Activated CD8-positive, alpha-beta T cell treated with anti-CD3 and anti-CD28 coated beads for 36 hours (primary cell): ENCODE measurements at regions not wholly inside any gene's neighbourhood (a gene's known extent, or its start where the extent isn't known, plus 50 kb on each side); places are given as distances from the start of the nearest gene placed in this dataset.

ENCODE experiments used
- ATAC-seq: fragments of 200-7000 bp; cut with Tn5 transposase; one replicate; pipeline ENCODE4 v1.10.0; 2021; ENCODE audit warnings: mild to moderate bottlenecking, moderate library complexity
- CTCF ChIA-PET: fragments of 350-600 bp; sonication (Branson Sonifier 250); formaldehyde crosslinking; loops from one replicate; lab custom pipeline; 2021; ENCODE audit warnings: antibody characterized with exemption; lab: Charles Lee
- POLR2A ChIA-PET: fragments of 350-600 bp; sonication (Branson Sonifier 250); formaldehyde crosslinking; loops from one replicate; lab custom pipeline; 2021; ENCODE audit warnings: antibody characterized with exemption; lab: Charles Lee
- DNase-seq: peaks from one replicate; pipeline ENCODE4 v3.0.0-alpha.2; 2020
- H3K27ac Mint-ChIP-seq: one replicate; pipeline ENCODE4 v1.8.0; 2021; ENCODE audit warnings: mild to moderate bottlenecking, mixed read lengths
- H3K27me3 Mint-ChIP-seq: one replicate; pipeline ENCODE4 v1.8.0; 2021; ENCODE audit warnings: mixed read lengths
- H3K36me3 Mint-ChIP-seq: one replicate; pipeline ENCODE4 v1.8.0; 2021; ENCODE audit warnings: low read depth, mixed read lengths
- H3K4me1 Mint-ChIP-seq: one replicate; pipeline ENCODE4 v1.8.0; 2021; ENCODE audit warnings: low read depth, mixed read lengths
- H3K4me3 Mint-ChIP-seq: one replicate; pipeline ENCODE4 v1.8.0; 2021; ENCODE audit warnings: mild to moderate bottlenecking, moderate library complexity, mixed read lengths
- H3K9me3 Mint-ChIP-seq: one replicate; pipeline ENCODE4 v1.8.0; 2021; ENCODE audit warnings: mixed read lengths
- intact Hi-C: fragments of 100-400 bp; cut with micrococcal nuclease; formaldehyde crosslinking; loops from one replicate; pipeline ENCODE4 v1.10.0; 2022
- TF ChIP-seq, protein P1 (sequence below): fragments of 200-600 bp; IDR thresholded peaks from one replicate; pipeline ENCODE4 v1.8.0; 2022; ENCODE audit warnings: antibody characterized with exemption, mild to moderate bottlenecking

GRCh38 chr1:221435504-221435904 is 306.4 kb downstream of the DUSP10 start:
- ATAC-seq = peak; percentile 32
- ChIA-PET POLR2A (interaction anchor here (0.9 to 1.7 kb wide), 2 partner anchors 20 to 171 kb away, joined by 3 to 8 read pairs; no protein-coding TSS in a partner anchor), CTCF (interaction anchor here (0.6 to 3.5 kb wide), 31 partner anchors 8 to 625 kb away, joined by 3 to 47 read pairs (median 4); no protein-coding TSS in a partner anchor)
- Mint-ChIP-seq H3K36me3 (no peaks in the 10 kb centered on the region), H3K4me3 (no peak overlapping the region), H3K27ac (no peak overlapping the region), H3K27me3 (peaks cover 6% of the 10 kb centered on the region), H3K9me3 (no peaks in the 10 kb centered on the region), H3K4me1 (peaks cover 36% of the 10 kb centered on the region)
- intact Hi-C loops = loop anchor here (5.0 to 10.0 kb wide), 2 partner anchors 171 to 553 kb away; no protein-coding TSS in a partner anchor
- TF ChIP-seq, protein P1, sequence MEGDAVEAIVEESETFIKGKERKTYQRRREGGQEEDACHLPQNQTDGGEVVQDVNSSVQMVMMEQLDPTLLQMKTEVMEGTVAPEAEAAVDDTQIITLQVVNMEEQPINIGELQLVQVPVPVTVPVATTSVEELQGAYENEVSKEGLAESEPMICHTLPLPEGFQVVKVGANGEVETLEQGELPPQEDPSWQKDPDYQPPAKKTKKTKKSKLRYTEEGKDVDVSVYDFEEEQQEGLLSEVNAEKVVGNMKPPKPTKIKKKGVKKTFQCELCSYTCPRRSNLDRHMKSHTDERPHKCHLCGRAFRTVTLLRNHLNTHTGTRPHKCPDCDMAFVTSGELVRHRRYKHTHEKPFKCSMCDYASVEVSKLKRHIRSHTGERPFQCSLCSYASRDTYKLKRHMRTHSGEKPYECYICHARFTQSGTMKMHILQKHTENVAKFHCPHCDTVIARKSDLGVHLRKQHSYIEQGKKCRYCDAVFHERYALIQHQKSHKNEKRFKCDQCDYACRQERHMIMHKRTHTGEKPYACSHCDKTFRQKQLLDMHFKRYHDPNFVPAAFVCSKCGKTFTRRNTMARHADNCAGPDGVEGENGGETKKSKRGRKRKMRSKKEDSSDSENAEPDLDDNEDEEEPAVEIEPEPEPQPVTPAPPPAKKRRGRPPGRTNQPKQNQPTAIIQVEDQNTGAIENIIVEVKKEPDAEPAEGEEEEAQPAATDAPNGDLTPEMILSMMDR = peak; percentile 92
- DNase-seq = no peak

GRCh38 chr1:221437171-221437570 is 304.7 kb downstream of the DUSP10 start:
- intact Hi-C loops = loop anchor here (5.0 to 10.0 kb wide), 2 partner anchors 172 to 555 kb away; no protein-coding TSS in a partner anchor
- peaks cover 4% of the 10 kb centered on the region for H3K27me3 Mint-ChIP-seq
- no peak overlapping the region for H3K27ac Mint-ChIP-seq
- TF ChIP-seq, protein P1 = no peak
- no peaks in the 10 kb centered on the region for H3K9me3 Mint-ChIP-seq
- ChIA-PET POLR2A (no interaction called here), CTCF (no interaction called here)
- peaks cover 39% of the 10 kb centered on the region for H3K4me1 Mint-ChIP-seq
- ATAC-seq (no peak), DNase-seq (no peak)
- no peaks in the 10 kb centered on the region for H3K36me3 Mint-ChIP-seq
- no peak overlapping the region for H3K4me3 Mint-ChIP-seq

DNA sequence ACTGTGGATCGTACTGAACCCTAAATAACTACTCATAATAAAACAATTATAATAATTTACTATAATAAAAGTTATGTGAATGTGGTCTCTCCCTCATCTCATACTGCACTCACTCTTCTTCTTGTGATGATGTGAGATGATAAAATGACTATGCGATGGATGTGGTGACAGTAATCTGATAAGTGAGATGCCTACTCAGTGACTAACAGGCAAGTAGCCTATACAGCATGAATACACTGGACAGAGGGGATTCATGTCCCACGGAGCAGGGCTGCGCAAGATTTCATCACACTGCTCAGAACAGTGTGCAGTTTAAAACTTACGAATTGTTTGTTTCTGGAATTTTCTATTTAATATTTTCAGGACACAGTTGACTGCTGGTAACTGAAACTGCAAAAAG is 304.0 kb downstream of the DUSP10 start:
- POLR2A ChIA-PET = no interaction called here
- ATAC-seq = no peak
- CTCF ChIA-PET = interaction anchor here (1.4 to 2.2 kb wide), 2 partner anchors 8 to 174 kb away, joined by 4 to 7 read pairs; no protein-coding TSS in a partner anchor
- peak overlapping the region; percentile 39 for H3K27ac Mint-ChIP-seq
- intact Hi-C loops = loop anchor here (5.0 to 10.0 kb wide), 2 partner anchors 173 to 556 kb away; no protein-coding TSS in a partner anchor
- DNase-seq = no peak
- H3K9me3 Mint-ChIP-seq = no peaks in the 10 kb centered on the region
- peaks cover 7% of the 10 kb centered on the region for H3K27me3 Mint-ChIP-seq
- peaks cover 39% of the 10 kb centered on the region for H3K4me1 Mint-ChIP-seq
- H3K36me3 Mint-ChIP-seq = no peaks in the 10 kb centered on the region
- H3K4me3 Mint-ChIP-seq = no peak overlapping the region
- TF ChIP-seq, protein P1 = no peak

- peaks cover 9% of the 10 kb centered on the region for H3K27me3 Mint-ChIP-seq
- peak; percentile 89 for ATAC-seq
- intact Hi-C loops = loop anchor here (5.0 to 10.0 kb wide), 2 partner anchors 174 to 557 kb away; no protein-coding TSS in a partner anchor
- no peaks in the 10 kb centered on the region for H3K36me3 Mint-ChIP-seq
- DNase-seq = peak; percentile 85
- no peaks in the 10 kb centered on the region for H3K9me3 Mint-ChIP-seq
- peaks cover 39% of the 10 kb centered on the region for H3K4me1 Mint-ChIP-seq
- TF ChIP-seq, protein P1 = no peak
- H3K27ac Mint-ChIP-seq = peak overlapping the region; percentile 93
- ChIA-PET POLR2A (interaction anchor here (0.7 to 1.1 kb wide), 4 partner anchors 38 to 698 kb away, joined by 3 to 5 read pairs (median 3); no protein-coding TSS in a partner anchor), CTCF (interaction anchor here (0.6 to 2.2 kb wide), 4 partner anchors 10 to 629 kb away, joined by 3 to 7 read pairs (median 4); no protein-coding TSS in a partner anchor)
- peak overlapping the region; percentile 5 for H3K4me3 Mint-ChIP-seq
Observed at GRCh38 chr1:221439008-221439746, 302.7 kb downstream of the DUSP10 start.
